ENCODE measurements at regions not wholly inside any gene's neighbourhood (a gene's known extent, or its start where the extent isn't known, plus 50 kb on each side); places are given as distances from the start of the nearest gene placed in this dataset.

DNA sequence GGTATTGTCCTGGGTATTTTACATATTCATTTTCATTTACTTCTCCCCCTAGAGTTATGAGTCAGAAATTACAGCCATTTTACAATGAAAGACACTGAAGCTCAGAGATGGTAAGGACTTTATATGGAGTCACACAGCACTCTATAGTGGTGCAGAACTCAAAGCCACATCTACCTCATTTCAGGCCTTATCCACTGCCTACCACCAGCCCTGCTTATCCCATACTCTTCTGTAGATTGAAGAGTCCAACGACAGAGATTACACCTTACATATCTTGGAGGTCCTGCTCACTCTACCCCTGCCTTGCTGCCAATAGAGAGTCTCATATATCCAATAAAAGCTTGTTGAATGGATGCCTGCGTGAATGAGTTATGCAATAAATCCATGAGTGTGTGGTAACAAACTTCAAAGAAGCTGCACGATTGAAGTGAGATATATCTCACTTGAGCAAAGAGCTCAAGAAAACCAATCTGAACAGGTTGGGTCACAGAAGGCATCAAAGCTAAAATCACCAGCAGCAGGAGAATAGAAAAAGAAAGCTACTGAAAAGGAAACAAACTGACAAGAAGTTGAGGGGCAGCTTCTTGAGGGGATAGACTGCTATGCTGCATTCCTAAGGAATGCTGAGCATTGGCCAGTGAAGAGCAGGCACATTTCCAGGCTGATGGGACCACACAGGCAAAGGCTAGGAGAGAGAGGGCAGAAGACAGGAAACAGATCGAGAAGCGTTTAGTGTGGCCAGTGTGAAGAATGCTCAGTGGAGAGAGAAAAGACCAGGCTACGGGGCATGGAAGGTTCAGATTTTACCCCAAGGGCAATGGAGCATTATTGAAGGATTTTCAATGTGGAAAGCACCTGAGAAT is 585.6 kb downstream of the DHX35 start:
- Histone ChIP-seq H3K27me3 (replicated peaks in 2 of 5; ENCODE audit: control insufficient read depth in 4 of 5, insufficient read depth in 5 of 5, low read length in 4 of 5) (no peaks in the 10 kb centered on the region), H3K4me3 (ENCODE audit: control insufficient read depth in 1 of 7, extremely low read depth in 1 of 7, insufficient read depth in 4 of 7, low read depth in 2 of 7, low read length in 6 of 7) (no peak overlapping the region), H3K4me1 (ENCODE audit: control extremely low read depth in 1 of 4, control insufficient read depth in 4 of 4, insufficient read depth in 4 of 4, low read length in 3 of 4) (no peaks in the 10 kb centered on the region), H3K36me3 (ENCODE audit: control insufficient read depth in 4 of 4, insufficient read depth in 4 of 4, low read length in 3 of 4) (no peaks in the 10 kb centered on the region), H3K27ac (ENCODE audit: insufficient read depth in 1 of 2, low read depth in 1 of 2, low read length in 2 of 2, poor library complexity in 1 of 2, severe bottlenecking in 2 of 2) (no peak overlapping the region), H3K9me3 (ENCODE audit: control extremely low read depth in 1 of 5, control insufficient read depth in 4 of 5, insufficient read depth in 2 of 5, low read depth in 1 of 5, low read length in 4 of 5) (peaks cover 0 to 3% (median 0%) of the 10 kb centered on the region in 5 experiments)
- WGBS (ENCODE audit: insufficient coverage), result 80% methylated on average over 6 of the region's 6 CpGs
- DNase-seq, result no peak
- CTCF ChIA-PET, result no interaction called here
- POLR2A ChIA-PET, result no interaction called here

DNA sequence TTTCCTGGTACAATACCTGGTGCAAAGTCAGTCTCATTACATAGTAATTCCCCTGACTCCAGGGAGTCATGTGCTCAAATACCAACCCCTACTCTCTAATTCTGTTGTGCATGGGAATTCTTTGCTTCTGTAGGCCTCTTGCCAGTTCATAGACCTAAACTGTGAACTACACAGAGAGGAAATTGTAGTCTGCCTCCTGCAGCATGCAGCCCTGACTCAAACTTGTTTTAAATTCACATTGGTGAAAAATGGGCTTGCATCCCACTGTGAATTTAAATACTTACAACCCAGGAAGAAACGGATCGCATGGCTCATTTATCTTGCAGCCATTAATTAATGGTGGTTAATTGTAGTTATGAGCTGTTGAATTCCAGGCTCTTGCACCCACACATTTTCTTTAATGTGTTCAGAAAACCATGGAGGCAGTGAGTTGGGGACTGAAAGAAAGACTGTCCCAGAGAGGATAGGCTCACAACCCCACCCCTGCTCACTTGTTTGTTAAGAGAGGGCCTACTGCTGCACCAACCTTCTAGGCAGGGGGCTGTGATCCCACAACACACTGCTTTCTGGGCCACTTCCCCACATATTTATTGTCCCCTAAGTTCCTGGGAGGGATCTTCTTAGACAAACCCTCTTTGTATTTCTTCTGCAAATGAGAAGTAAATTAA is 579.1 kb downstream of the DHX35 start:
- Histone ChIP-seq H3K4me3 (ENCODE audit: control insufficient read depth in 1 of 7, extremely low read depth in 1 of 7, insufficient read depth in 4 of 7, low read depth in 2 of 7, low read length in 6 of 7) (no peak overlapping the region), H3K9me3 (ENCODE audit: control extremely low read depth in 1 of 5, control insufficient read depth in 4 of 5, insufficient read depth in 2 of 5, low read depth in 1 of 5, low read length in 4 of 5) (peaks cover 0 to 3% (median 0%) of the 10 kb centered on the region in 5 experiments), H3K27me3 (replicated peaks in 2 of 5; ENCODE audit: control insufficient read depth in 4 of 5, insufficient read depth in 5 of 5, low read length in 4 of 5) (no peaks in the 10 kb centered on the region), H3K4me1 (ENCODE audit: control extremely low read depth in 1 of 4, control insufficient read depth in 4 of 4, insufficient read depth in 4 of 4, low read length in 3 of 4) (no peaks in the 10 kb centered on the region), H3K27ac (ENCODE audit: insufficient read depth in 1 of 2, low read depth in 1 of 2, low read length in 2 of 2, poor library complexity in 1 of 2, severe bottlenecking in 2 of 2) (no peak overlapping the region), H3K36me3 (ENCODE audit: control insufficient read depth in 4 of 4, insufficient read depth in 4 of 4, low read length in 3 of 4) (no peaks in the 10 kb centered on the region)
- CTCF ChIA-PET, result no interaction called here
- POLR2A ChIA-PET, result no interaction called here
- no CpG with 5 or more reads among the region's 2 CpGs for WGBS (ENCODE audit: insufficient coverage)
- DNase-seq, result no peak

DNA sequence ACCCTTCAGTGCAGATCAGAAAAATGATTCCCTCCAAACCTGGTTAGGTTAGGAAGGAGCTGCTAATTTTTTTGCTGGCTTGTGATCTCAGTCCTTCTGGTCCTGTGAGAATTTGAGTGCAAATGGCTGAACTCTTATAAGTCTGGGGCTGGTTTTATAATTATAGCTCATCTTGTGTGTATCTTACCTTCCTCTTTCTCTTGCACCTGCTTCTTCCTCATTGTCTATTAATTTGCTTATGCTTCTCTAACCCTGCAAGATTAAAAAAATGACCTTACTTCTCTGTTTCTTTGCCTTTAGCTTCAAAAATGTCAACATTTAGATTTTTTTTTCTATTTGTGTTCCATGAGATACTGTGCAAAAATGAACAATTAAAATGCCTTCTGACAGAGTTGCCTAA is 576.2 kb downstream of the DHX35 start:
- Histone ChIP-seq H3K27me3 (replicated peaks in 2 of 5; ENCODE audit: control insufficient read depth in 4 of 5, insufficient read depth in 5 of 5, low read length in 4 of 5) (no peaks in the 10 kb centered on the region), H3K4me3 (ENCODE audit: control insufficient read depth in 1 of 7, extremely low read depth in 1 of 7, insufficient read depth in 4 of 7, low read depth in 2 of 7, low read length in 6 of 7) (no peak overlapping the region), H3K4me1 (ENCODE audit: control extremely low read depth in 1 of 4, control insufficient read depth in 4 of 4, insufficient read depth in 4 of 4, low read length in 3 of 4) (no peaks in the 10 kb centered on the region), H3K27ac (ENCODE audit: insufficient read depth in 1 of 2, low read depth in 1 of 2, low read length in 2 of 2, poor library complexity in 1 of 2, severe bottlenecking in 2 of 2) (no peak overlapping the region), H3K9me3 (ENCODE audit: control extremely low read depth in 1 of 5, control insufficient read depth in 4 of 5, insufficient read depth in 2 of 5, low read depth in 1 of 5, low read length in 4 of 5) (no peaks in the 10 kb centered on the region), H3K36me3 (ENCODE audit: control insufficient read depth in 4 of 4, insufficient read depth in 4 of 4, low read length in 3 of 4) (no peaks in the 10 kb centered on the region)
- no peak for DNase-seq
- CTCF ChIA-PET, result interaction anchor here (1.2 kb wide), 1 partner anchor 22 kb away, joined by 3 read pairs; no protein-coding TSS in a partner anchor
- POLR2A ChIA-PET, result no interaction called here

DNA sequence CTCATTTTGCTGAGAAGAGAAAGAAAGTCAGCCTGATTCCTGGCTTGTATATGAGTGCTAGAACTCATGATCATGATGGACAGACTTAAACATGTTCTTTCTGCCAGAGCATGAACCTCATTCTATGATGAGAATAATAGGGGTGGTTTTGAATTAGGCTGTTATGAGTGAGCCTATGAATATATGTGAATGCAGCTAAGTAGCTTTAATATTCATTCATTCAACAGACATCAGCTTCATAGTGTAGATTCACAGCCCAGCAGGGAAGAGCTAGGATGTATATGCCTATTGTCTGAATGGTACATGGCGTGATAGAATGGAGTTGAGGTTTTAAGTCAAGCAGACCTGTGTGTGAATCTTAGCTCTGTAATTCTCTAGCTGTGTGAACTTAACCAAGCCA is 573.2 kb downstream of the DHX35 start:
- ChIA-PET CTCF (no interaction called here), POLR2A (interaction anchor here (0.6 kb wide), 1 partner anchor 1005 kb away, joined by 4 read pairs; no protein-coding TSS in a partner anchor)
- no peak for DNase-seq
- H3K27ac ChIP-seq (ENCODE audit: insufficient read depth in 1 of 2, low read depth in 1 of 2, low read length in 2 of 2, poor library complexity in 1 of 2, severe bottlenecking in 2 of 2), result no peak overlapping the region
- WGBS (ENCODE audit: insufficient coverage), result no CpG with 5 or more reads among the region's 1 CpG
- H3K4me3 ChIP-seq (ENCODE audit: control insufficient read depth in 1 of 7, extremely low read depth in 1 of 7, insufficient read depth in 4 of 7, low read depth in 2 of 7, low read length in 6 of 7), result no peak overlapping the region
- no peaks in the 10 kb centered on the region for H3K27me3 ChIP-seq (replicated peaks in 2 of 5; ENCODE audit: control insufficient read depth in 4 of 5, insufficient read depth in 5 of 5, low read length in 4 of 5)
- no peaks in the 10 kb centered on the region for H3K4me1 ChIP-seq (ENCODE audit: control extremely low read depth in 1 of 4, control insufficient read depth in 4 of 4, insufficient read depth in 4 of 4, low read length in 3 of 4)
- H3K9me3 ChIP-seq (ENCODE audit: control extremely low read depth in 1 of 5, control insufficient read depth in 4 of 5, insufficient read depth in 2 of 5, low read depth in 1 of 5, low read length in 4 of 5), result peaks cover 0 to 1% (median 0%) of the 10 kb centered on the region in 5 experiments
- H3K36me3 ChIP-seq (ENCODE audit: control insufficient read depth in 4 of 4, insufficient read depth in 4 of 4, low read length in 3 of 4), result no peaks in the 10 kb centered on the region

DNA sequence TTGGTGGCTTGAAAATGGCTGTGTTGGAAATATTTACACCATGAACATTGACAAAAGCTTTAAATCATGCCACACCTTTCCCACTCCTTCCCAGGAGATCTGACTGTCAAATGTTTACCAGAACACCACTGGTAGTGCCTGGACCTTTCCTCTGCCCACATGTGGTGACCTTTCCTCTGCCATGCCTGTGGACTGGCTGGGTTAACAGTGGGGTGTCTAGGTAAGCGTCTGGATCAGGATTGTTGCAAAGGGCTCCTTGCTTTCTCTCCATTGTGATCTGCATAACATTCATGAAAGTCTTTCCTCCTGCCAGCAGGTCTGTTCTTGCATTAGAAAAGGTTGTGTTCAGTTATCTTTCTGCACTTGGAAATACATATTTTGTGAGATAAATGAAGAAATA is 572.7 kb downstream of the DHX35 start:
- ChIA-PET CTCF (no interaction called here), POLR2A (interaction anchor here (0.6 kb wide), 1 partner anchor 579 kb away, joined by 3 read pairs; no protein-coding TSS in a partner anchor)
- Histone ChIP-seq H3K27me3 (replicated peaks in 2 of 5; ENCODE audit: control insufficient read depth in 4 of 5, insufficient read depth in 5 of 5, low read length in 4 of 5) (no peaks in the 10 kb centered on the region), H3K4me1 (ENCODE audit: control extremely low read depth in 1 of 4, control insufficient read depth in 4 of 4, insufficient read depth in 4 of 4, low read length in 3 of 4) (no peaks in the 10 kb centered on the region), H3K27ac (ENCODE audit: insufficient read depth in 1 of 2, low read depth in 1 of 2, low read length in 2 of 2, poor library complexity in 1 of 2, severe bottlenecking in 2 of 2) (no peak overlapping the region), H3K9me3 (ENCODE audit: control extremely low read depth in 1 of 5, control insufficient read depth in 4 of 5, insufficient read depth in 2 of 5, low read depth in 1 of 5, low read length in 4 of 5) (peaks cover 0 to 1% (median 0%) of the 10 kb centered on the region in 5 experiments), H3K4me3 (ENCODE audit: control insufficient read depth in 1 of 7, extremely low read depth in 1 of 7, insufficient read depth in 4 of 7, low read depth in 2 of 7, low read length in 6 of 7) (no peak overlapping the region), H3K36me3 (ENCODE audit: control insufficient read depth in 4 of 4, insufficient read depth in 4 of 4, low read length in 3 of 4) (no peaks in the 10 kb centered on the region)
- DNase-seq, result no peak
- no CpG with 5 or more reads among the region's 1 CpG for WGBS (ENCODE audit: insufficient coverage)

DNA sequence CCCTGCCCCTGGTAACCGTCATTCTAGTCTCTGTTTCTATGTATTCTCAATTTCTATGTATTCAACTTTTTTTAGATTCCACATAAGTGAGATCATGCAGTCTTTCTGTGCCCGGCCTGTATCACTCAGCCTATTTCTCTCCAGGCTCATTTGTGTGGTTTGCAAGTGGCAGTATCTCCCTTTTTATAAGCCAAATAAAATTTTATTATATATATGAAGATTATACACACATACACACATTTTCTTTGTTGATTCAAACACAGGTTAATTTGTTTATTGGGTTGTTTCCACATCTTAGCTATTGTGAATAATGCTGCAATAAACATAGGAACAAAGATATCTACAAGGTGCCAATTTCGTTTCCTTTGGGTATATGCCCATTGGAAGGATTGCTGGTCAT is 571.7 kb downstream of the DHX35 start:
- DNase-seq, result no peak
- no peak overlapping the region for H3K4me3 ChIP-seq (ENCODE audit: control insufficient read depth in 1 of 7, extremely low read depth in 1 of 7, insufficient read depth in 4 of 7, low read depth in 2 of 7, low read length in 6 of 7)
- H3K4me1 ChIP-seq (ENCODE audit: control extremely low read depth in 1 of 4, control insufficient read depth in 4 of 4, insufficient read depth in 4 of 4, low read length in 3 of 4), result no peaks in the 10 kb centered on the region
- H3K36me3 ChIP-seq (ENCODE audit: control insufficient read depth in 4 of 4, insufficient read depth in 4 of 4, low read length in 3 of 4), result no peaks in the 10 kb centered on the region
- POLR2A ChIA-PET, result no interaction called here
- H3K9me3 ChIP-seq (ENCODE audit: control extremely low read depth in 1 of 5, control insufficient read depth in 4 of 5, insufficient read depth in 2 of 5, low read depth in 1 of 5, low read length in 4 of 5), result peaks cover 0 to 1% (median 0%) of the 10 kb centered on the region in 5 experiments
- H3K27ac ChIP-seq (ENCODE audit: insufficient read depth in 1 of 2, low read depth in 1 of 2, low read length in 2 of 2, poor library complexity in 1 of 2, severe bottlenecking in 2 of 2), result no peak overlapping the region
- CTCF ChIA-PET, result no interaction called here
- no peaks in the 10 kb centered on the region for H3K27me3 ChIP-seq (replicated peaks in 2 of 5; ENCODE audit: control insufficient read depth in 4 of 5, insufficient read depth in 5 of 5, low read length in 4 of 5)
- WGBS (ENCODE audit: insufficient coverage), result 100% methylated on average over 1 of the region's 3 CpGs

DNA sequence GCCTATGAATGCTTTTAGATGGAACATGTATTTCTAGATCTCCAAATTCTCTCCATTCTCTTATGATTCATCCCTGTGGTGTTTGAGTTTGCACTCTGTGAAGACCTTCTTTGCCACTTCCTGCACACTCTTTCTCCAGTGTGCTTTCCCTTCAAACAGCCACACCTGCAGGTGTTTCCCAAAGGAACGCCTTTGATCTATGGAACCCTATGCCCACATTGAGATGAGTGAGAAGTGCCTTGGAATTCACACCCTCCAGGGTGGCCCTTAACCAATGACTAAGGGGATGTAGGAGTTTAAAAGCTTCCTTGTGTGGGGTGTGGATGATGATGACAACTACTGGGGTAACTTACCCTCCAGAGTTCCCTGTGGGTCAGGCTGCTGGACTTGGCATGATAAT is 570.1 kb downstream of the DHX35 start:
- ChIA-PET CTCF (no interaction called here), POLR2A (no interaction called here)
- Histone ChIP-seq H3K9me3 (ENCODE audit: control extremely low read depth in 1 of 5, control insufficient read depth in 4 of 5, insufficient read depth in 2 of 5, low read depth in 1 of 5, low read length in 4 of 5) (peaks cover 0 to 1% (median 0%) of the 10 kb centered on the region in 5 experiments), H3K36me3 (ENCODE audit: control insufficient read depth in 4 of 4, insufficient read depth in 4 of 4, low read length in 3 of 4) (no peaks in the 10 kb centered on the region), H3K4me1 (ENCODE audit: control extremely low read depth in 1 of 4, control insufficient read depth in 4 of 4, insufficient read depth in 4 of 4, low read length in 3 of 4) (no peaks in the 10 kb centered on the region), H3K4me3 (ENCODE audit: control insufficient read depth in 1 of 7, extremely low read depth in 1 of 7, insufficient read depth in 4 of 7, low read depth in 2 of 7, low read length in 6 of 7) (no peak overlapping the region), H3K27me3 (replicated peaks in 2 of 5; ENCODE audit: control insufficient read depth in 4 of 5, insufficient read depth in 5 of 5, low read length in 4 of 5) (no peaks in the 10 kb centered on the region), H3K27ac (ENCODE audit: insufficient read depth in 1 of 2, low read depth in 1 of 2, low read length in 2 of 2, poor library complexity in 1 of 2, severe bottlenecking in 2 of 2) (no peak overlapping the region)
- 100% methylated on average over 1 of the region's 1 CpG for WGBS (ENCODE audit: insufficient coverage)
- DNase-seq, result no peak

All from common myeloid progenitor, CD34-positive (primary cell).